ENCODE measurements at regions not wholly inside any gene's neighbourhood (a gene's known extent, or its start where the extent isn't known, plus 50 kb on each side); places are given as distances from the start of the nearest gene placed in this dataset.
A peak's percentile ranks its signal among the peaks of the same experiment; 100 is the strongest.

GRCh38 chr1:29744684-29745490 lies 508.6 kb downstream of the PTPRU start:
- DNase-seq = no peak

GRCh38 chr1:29743931-29744330 lies 507.6 kb downstream of the PTPRU start:
- DNase-seq = no peak

GRCh38 chr1:29743264-29743663 lies 506.9 kb downstream of the PTPRU start:
- no peak for DNase-seq

DNA sequence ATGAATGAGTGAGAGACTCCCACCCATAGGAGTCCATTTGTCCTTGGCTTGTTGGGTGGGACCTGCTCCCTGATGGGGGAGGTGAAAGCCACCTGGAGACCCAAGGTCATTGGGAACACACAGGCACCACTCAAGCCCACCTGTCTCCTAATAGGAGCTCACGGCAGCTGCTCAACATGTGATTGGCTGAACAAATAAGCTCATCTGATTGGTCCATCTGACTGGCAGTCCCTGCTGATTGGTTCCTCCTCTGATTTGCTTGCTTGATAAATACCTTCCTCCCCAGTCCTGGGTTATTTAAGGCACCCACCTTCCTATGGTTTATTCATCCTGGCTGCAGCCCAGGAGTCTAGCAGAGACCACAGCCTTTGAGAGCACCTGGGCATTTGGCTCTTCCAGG lies 502.9 kb downstream of the PTPRU start:
- no peak for DNase-seq

GRCh38 chr1:29736582-29737188 lies 500.4 kb downstream of the PTPRU start:
- DNase-seq = no peak

DNA sequence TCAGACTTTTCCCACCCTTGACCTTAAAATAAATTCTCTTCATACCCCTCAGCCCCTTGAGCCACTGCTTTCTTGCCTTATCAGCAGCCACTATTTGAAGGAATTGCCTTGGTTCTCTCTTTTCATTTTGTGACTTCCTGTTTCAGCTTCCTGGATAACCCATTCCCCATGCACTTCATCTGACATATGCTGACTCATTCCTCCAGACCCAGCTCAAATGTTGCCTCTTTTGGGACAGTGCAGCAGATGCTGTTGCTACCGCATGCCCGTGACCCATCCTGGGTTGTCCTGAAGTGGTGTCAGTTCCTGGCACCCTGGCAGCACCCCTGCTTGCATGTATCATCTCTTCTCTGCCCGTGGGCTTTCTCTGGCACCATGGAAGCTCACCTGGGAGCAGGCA lies 496.1 kb downstream of the PTPRU start:
- DNase-seq = no peak

- DNase-seq = no peak
Observed at GRCh38 chr1:29730623-29731022, 494.3 kb downstream of the PTPRU start.

- no peak for DNase-seq
Observed at GRCh38 chr1:29729281-29729680, 493.0 kb downstream of the PTPRU start.

GRCh38 chr1:29728703-29729102 lies 492.4 kb downstream of the PTPRU start:
- DNase-seq = no peak

DNA sequence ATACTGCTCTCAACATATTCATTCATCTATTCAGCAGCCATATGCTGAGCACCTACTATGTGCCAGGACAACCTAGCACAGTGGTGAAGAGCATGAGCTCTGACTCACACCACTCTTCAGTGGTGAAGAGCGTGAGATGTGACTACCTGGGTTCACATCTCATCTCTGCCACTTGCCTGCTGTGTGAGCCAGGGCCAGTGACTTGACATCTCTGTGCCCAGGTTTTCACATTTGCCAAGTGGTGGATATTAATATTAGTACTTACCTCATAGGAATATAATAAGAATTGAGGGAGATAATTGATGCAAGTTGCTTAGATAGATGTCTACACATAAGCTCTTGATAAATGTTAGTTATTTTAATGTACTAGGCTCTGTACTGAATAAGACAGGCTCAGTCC lies 488.9 kb downstream of the PTPRU start:
- DNase-seq = no peak

GRCh38 chr1:29722598-29722997 lies 486.3 kb downstream of the PTPRU start:
- DNase-seq = no peak

GRCh38 chr1:29719253-29719652 lies 482.9 kb downstream of the PTPRU start:
- no peak for DNase-seq

GRCh38 chr1:29718791-29719190 lies 482.5 kb downstream of the PTPRU start:
- no peak for DNase-seq

- no peak for DNase-seq
Observed at GRCh38 chr1:29716306-29716705, 480.0 kb downstream of the PTPRU start.

DNA sequence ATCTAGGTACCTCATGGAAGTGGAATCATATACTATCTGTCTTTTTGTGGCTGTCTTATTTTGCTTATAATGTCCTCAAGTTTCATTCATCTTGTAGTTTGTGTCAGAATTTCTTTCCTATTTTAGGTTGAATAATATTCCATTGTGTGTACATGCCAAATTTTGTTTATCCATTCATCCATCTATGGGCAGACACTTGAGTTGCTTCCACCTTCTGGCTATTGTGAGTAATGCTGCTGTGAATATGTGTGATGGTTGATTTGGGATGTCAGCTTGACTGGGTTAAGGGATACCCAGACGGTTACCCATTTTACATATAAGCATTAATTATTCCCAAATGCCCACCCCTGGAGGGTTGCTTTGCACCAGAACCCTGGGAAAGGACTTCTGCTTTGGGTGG lies 477.5 kb downstream of the PTPRU start:
- DNase-seq = no peak

DNA sequence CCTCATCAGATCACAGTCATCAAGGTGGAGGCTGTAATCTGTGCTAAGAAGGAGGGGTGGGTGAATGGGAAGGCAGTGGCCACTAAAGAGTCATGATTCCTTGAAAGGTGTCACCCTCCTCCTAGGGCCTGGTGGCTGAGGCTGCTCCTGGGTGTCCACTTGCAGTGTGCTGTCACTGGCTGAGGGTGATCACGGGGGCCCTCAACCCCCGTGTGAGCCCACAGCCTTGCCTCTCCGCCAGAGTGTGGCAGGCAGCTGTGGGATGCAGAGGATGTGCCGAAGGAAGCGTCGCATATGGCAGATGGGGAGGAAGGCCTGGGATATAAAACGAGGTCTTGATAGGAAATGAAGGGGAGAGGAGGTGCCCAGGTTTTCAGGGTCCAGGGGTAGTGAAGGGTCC lies 476.5 kb downstream of the PTPRU start:
- DNase-seq = no peak

GRCh38 chr1:29712284-29712651 lies 475.9 kb downstream of the PTPRU start:
- DNase-seq = no peak

DNA sequence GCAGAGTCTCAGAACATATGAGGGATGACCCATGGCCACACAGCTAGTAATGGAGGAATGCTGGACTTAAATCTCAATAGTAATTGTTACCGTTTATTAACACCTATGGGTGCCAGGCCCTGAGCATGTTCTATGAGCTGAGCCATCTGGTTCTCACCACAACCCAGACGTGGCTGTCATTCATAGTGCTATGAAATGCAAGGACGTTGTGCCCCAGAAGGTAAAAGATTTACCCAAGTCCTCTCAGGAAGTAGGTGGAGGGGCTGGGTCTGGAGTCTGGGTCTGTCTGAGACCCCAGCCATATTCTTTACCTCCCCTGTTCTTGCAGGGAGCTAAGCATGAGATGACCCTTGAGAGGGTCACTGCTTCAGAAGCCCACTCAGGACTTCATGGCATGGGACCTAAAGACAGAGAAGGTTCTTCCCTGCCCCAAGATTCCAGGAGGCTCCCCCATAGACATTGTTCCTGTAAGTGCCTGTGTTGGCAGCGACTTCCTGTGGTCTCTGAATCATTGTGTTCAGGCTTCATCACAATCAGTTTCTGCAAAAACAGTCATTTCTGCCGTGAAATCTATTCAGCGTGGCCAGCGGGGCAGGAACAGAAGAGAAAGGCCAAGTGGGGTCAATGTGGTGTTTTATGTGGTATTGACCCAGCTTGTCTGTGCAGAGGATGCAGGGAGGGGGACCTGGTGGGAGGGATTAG lies 475.4 kb downstream of the PTPRU start:
- DNase-seq = no peak

GRCh38 chr1:29709704-29710280 lies 473.5 kb downstream of the PTPRU start:
- no peak for DNase-seq

DNA sequence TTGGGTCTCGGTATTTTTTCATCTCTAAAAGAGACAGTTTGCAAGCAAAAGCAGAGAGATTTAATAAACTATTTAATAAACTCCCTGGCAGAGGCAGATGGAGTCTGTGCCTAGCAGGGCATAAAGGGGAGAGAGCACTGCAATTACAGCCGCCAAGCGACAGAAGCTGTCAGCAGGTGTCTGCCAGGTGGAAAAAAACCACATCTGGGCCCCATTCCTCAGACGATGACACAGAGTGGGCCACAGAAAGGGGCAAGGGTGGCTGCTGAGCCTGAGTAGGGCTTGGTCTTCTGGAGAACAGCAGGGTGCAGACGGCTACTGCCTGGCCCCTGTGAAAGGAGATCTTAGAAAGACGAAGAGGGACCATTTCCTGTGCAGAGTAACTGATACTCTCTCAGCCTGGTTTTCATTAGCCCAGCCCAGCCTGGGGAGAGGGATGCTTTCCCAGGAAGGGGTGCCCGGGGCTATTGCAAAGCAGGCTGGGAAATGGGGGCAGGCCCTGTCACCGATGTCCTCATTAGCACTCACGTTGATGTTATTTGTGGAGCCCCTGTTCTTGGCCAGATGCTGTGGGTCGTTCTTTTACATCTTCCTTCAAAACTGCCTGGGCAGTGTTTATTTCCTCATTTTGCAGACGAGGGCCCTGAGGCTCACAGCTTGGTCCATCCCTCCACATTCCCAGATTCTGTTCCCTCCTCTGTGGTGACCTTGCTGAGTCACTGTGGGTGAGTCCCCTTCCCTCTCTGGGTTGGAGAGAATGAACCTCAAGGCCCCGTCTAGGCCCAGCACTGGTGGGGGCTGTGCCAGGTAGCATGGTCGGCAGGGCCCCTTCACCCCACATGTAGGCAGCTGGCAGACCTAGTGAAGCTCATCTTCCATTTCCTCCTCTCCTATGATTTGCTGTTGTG lies 472.7 kb downstream of the PTPRU start:
- peak; percentile 38 for DNase-seq

- DNase-seq = no peak
Observed at GRCh38 chr1:29708381-29708780, 472.1 kb downstream of the PTPRU start.

- DNase-seq = no peak
Observed at GRCh38 chr1:29707796-29708195, 471.5 kb downstream of the PTPRU start.

- no peak for DNase-seq
Observed at GRCh38 chr1:29706936-29707335, 470.6 kb downstream of the PTPRU start.
